OCI-LY1 (cell line): ENCODE measurements at regions not wholly inside any gene's neighbourhood (a gene's known extent, or its start where the extent isn't known, plus 50 kb on each side); places are given as distances from the start of the nearest gene placed in this dataset.

Experiments
- H2AFZ ChIP-seq: fragments of 200-600 bp; sonication (generic), shearing (Covaris generic); 2 replicates; pipeline ENCODE4 v1.6.0; 2014; ENCODE audit warnings: antibody characterized with exemption, mild to moderate bottlenecking, low read length
- H3F3A ChIP-seq: fragments of 200-600 bp; sonication (generic), shearing (Covaris generic); 2 replicates; pipeline ENCODE4 v1.6.0; 2014; ENCODE audit warnings: mild to moderate bottlenecking, antibody characterized with exemption, low read length, moderate library complexity; ENCODE audit not compliant: insufficient read depth
- H3K27ac ChIP-seq: fragments of 200-600 bp; sonication (generic); 2 replicates; pipeline ENCODE4 v1.5.1; 2014; ENCODE audit warnings: low read length, mixed run types, mild to moderate bottlenecking, low read depth; ENCODE audit not compliant: poor library complexity, severe bottlenecking
- H3K27me3 ChIP-seq: fragments of 200-600 bp; sonication (generic); 2 replicates; pipeline ENCODE4 v1.6.0; 2014; ENCODE audit warnings: antibody characterized with exemption, mild to moderate bottlenecking, low read length, moderate library complexity; ENCODE audit not compliant: insufficient read depth
- H3K36me3 ChIP-seq: fragments of 200-600 bp; sonication (generic); 2 replicates; pipeline ENCODE4 v1.6.1; 2014; ENCODE audit warnings: mild to moderate bottlenecking, antibody characterized with exemption, low read length, moderate library complexity, mixed read lengths; ENCODE audit not compliant: insufficient read depth
- H3K4me1 ChIP-seq: fragments of 200-600 bp; sonication (generic); 2 replicates; pipeline ENCODE4 v1.5.1; 2014; ENCODE audit warnings: mild to moderate bottlenecking, low read length, moderate library complexity; ENCODE audit not compliant: insufficient read depth, severe bottlenecking
- H3K4me2 ChIP-seq: fragments of 200-600 bp; sonication (generic), shearing (Covaris generic); 2 replicates; pipeline ENCODE4 v1.6.1; 2014; ENCODE audit warnings: low read length
- H3K4me3 ChIP-seq: fragments of 200-600 bp; sonication (generic); 2 replicates; pipeline ENCODE4 v1.5.1; 2014; ENCODE audit warnings: low read length, low read depth, mild to moderate bottlenecking, mixed read lengths; ENCODE audit not compliant: poor library complexity, severe bottlenecking
- H3K79me2 ChIP-seq: fragments of 200-600 bp; shearing (Covaris generic); 2 replicates; pipeline ENCODE4 v1.6.1; 2016; ENCODE audit warnings: mixed run types, low read length, mixed read lengths; ENCODE audit not compliant: insufficient read depth
- H3K9ac ChIP-seq: fragments of 200-600 bp; sonication (generic), shearing (Covaris generic); 2 replicates; pipeline ENCODE4 v1.6.1; 2014; ENCODE audit warnings: mild to moderate bottlenecking, low read length, mixed read lengths
- H3K9me2 ChIP-seq: fragments of 200-600 bp; sonication (generic), shearing (Covaris generic); 2 replicates; pipeline ENCODE4 v1.6.1; 2014; ENCODE audit warnings: low read depth, mild to moderate bottlenecking, low read length, mixed read lengths
- H3K9me3 ChIP-seq: fragments of 200-600 bp; shearing (Covaris generic); 2 replicates; pipeline ENCODE4 v1.6.1; 2014; ENCODE audit warnings: low read length, mixed read lengths
- H4K20me1 ChIP-seq: fragments of 200-600 bp; sonication (generic), shearing (Covaris generic); 2 replicates; pipeline ENCODE4 v1.6.0; 2016; ENCODE audit warnings: mild to moderate bottlenecking, low read length; ENCODE audit not compliant: insufficient read depth
- EZH2 ChIP-seq: fragments of 200-600 bp; sonication (generic), shearing (Covaris generic); IDR thresholded peaks from 2 replicates; pipeline ENCODE4 v1.8.0; 2017; ENCODE audit warnings: borderline replicate concordance, mixed run types, mild to moderate bottlenecking, antibody characterized with exemption, low read length, moderate library complexity, mixed read lengths
- TF ChIP-seq, protein P1 (sequence below): fragments of 200-600 bp; sonication (generic), shearing (Covaris generic); IDR thresholded peaks from 2 replicates; pipeline ENCODE4 v1.5.1; 2017; ENCODE audit warnings: mild to moderate bottlenecking, antibody characterized with exemption, low read length, moderate library complexity, mixed read lengths

DNA sequence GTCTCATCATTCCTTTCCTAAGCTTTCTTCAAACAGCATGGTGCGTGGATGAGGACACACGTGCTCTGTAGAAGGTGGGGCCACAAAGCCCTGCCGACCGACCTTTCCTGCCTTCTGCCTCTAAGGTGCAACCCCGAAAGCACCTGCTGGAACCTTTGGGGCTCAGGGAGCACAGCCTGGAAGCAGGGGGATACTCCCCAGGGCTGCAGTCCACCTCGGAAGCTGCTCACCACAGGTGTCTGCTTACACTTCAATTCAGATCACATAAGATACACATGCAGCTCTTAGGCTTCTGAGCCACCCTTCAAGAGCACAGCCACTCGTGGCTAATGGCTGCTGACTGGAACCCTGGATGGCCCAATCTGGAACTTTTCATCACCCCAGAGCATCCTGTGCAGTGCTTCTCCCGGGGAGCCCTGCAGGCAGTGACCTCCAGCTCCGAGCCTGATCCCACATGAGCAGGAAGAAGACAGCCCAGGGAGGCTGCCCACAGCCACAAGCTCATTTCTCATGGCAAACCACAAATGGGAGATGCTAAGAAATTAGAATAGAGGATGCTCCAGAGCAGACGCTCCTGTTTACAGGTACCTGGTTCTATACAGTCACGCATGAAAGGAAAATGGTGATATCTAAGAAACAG, 162.3 kb upstream of the FOXF1 start:
- Histone ChIP-seq H4K20me1 (no peaks in the 10 kb centered on the region), H3K9me3 (no peaks in the 10 kb centered on the region), H2AFZ (no peak overlapping the region), H3F3A (no peaks in the 10 kb centered on the region), H3K79me2 (no peaks in the 10 kb centered on the region), H3K9me2 (no peaks in the 10 kb centered on the region), H3K27me3 (no peaks in the 10 kb centered on the region; the same call in 1 of the 2 replicates), H3K36me3 (no peaks in the 10 kb centered on the region), H3K4me3 (no peak overlapping the region), H3K4me1 (no peaks in the 10 kb centered on the region), H3K4me2 (no peak overlapping the region), H3K9ac (no peak overlapping the region), H3K27ac (no peak overlapping the region)
- TF ChIP-seq EZH2: no peak
- TF ChIP-seq, protein P1, sequence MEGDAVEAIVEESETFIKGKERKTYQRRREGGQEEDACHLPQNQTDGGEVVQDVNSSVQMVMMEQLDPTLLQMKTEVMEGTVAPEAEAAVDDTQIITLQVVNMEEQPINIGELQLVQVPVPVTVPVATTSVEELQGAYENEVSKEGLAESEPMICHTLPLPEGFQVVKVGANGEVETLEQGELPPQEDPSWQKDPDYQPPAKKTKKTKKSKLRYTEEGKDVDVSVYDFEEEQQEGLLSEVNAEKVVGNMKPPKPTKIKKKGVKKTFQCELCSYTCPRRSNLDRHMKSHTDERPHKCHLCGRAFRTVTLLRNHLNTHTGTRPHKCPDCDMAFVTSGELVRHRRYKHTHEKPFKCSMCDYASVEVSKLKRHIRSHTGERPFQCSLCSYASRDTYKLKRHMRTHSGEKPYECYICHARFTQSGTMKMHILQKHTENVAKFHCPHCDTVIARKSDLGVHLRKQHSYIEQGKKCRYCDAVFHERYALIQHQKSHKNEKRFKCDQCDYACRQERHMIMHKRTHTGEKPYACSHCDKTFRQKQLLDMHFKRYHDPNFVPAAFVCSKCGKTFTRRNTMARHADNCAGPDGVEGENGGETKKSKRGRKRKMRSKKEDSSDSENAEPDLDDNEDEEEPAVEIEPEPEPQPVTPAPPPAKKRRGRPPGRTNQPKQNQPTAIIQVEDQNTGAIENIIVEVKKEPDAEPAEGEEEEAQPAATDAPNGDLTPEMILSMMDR: no peak

DNA sequence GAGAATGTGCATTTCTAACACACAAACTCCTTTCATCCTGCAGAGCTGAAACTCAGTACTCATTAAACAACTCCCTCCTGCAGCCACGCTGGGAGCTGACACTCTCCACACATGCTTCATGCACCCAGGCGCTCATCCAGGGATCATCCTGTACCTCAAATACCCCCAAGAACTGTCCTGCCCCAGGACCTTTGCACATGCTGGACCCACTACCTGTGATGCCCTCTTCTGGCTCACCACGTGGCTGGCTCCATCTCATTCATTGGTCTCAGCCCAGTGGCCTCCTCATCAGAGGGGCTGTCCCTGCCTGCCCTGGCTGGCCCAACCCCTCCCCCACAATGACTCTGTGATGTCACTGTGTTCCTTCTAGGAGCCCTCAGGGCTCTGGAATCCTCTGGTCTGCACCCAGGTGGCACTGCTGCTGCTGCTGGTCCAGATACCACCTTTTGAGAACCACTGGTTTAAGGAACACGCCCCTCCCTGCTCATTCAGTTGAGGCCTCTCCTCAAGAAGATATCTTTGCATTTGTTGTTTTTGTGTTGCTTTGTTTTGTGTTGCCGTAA, 160.9 kb upstream of the FOXF1 start:
- peaks cover 7% of the 10 kb centered on the region; the same call in 1 of the 2 replicates for H3K27me3 ChIP-seq

DNA sequence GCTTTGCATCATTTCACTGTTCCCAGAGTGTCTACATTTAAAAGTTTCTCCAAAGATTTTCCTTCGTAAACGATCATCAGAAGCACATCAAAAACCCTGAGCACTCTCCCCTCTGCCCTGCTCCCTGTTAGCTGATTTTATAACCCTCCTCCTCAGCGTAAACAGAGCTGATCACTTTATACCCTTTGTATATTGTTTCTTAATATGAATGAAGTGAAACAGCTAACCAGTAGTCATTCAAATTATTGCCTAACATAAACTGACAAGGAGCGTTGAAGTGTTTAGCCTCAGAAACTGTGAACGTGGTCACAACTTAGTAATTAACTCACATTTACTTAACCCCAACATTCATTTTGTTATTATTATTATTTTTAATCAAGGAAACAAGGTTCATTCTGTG, 160.0 kb upstream of the FOXF1 start:
- no peak for TF ChIP-seq EZH2
- TF ChIP-seq, protein P1: no peak
- H2AFZ ChIP-seq: no peak overlapping the region
- H3K4me1 ChIP-seq: no peaks in the 10 kb centered on the region
- no peak overlapping the region for H3K27ac ChIP-seq
- H3K27me3 ChIP-seq: peaks cover 7% of the 10 kb centered on the region; the same call in 1 of the 2 replicates
- no peaks in the 10 kb centered on the region for H3F3A ChIP-seq
- H3K9ac ChIP-seq: no peak overlapping the region
- no peaks in the 10 kb centered on the region for H3K79me2 ChIP-seq
- no peaks in the 10 kb centered on the region for H3K36me3 ChIP-seq
- H3K4me3 ChIP-seq: no peak overlapping the region
- no peaks in the 10 kb centered on the region for H3K9me3 ChIP-seq
- no peak overlapping the region for H3K4me2 ChIP-seq
- H3K9me2 ChIP-seq: no peaks in the 10 kb centered on the region
- H4K20me1 ChIP-seq: no peaks in the 10 kb centered on the region

More for the DNA sequence above, 160.9 kb upstream of the FOXF1 start:
- Histone ChIP-seq H4K20me1 (no peaks in the 10 kb centered on the region), H2AFZ (no peak overlapping the region), H3K36me3 (no peaks in the 10 kb centered on the region), H3K4me3 (no peak overlapping the region), H3K27ac (no peak overlapping the region), H3K9ac (no peak overlapping the region), H3K4me1 (no peaks in the 10 kb centered on the region), H3F3A (no peaks in the 10 kb centered on the region), H3K9me2 (no peaks in the 10 kb centered on the region), H3K9me3 (no peaks in the 10 kb centered on the region), H3K4me2 (no peak overlapping the region), H3K79me2 (no peaks in the 10 kb centered on the region)
- TF ChIP-seq, protein P1: no peak
- TF ChIP-seq EZH2: no peak
